Natural killer cell (primary cell): ENCODE measurements at regions not wholly inside any gene's neighbourhood (a gene's known extent, or its start where the extent isn't known, plus 50 kb on each side); places are given as distances from the start of the nearest gene placed in this dataset.

ENCODE experiments used
- ATAC-seq, 3 donors: fragments of 150-1000 bp in 2 of 3; fragments of 200-7000 bp in 1 of 3; cut with Tn5 transposase; 1 replicate in 1 of 3; 2 replicates in 2 of 3; pipeline ENCODE4 v1.10.0; 2021; ENCODE audit warnings: mild to moderate bottlenecking in 2 of 3, moderate library complexity in 2 of 3
- DNase-seq, 2 donors: peaks; one replicate each; pipeline versions ENCODE4 v3.0.0 to v3.0.0-alpha.2; 2013 to 2021; ENCODE audit warnings: mixed read lengths in 1 of 2
- H3K27ac ChIP-seq: one replicate; pipeline ENCODE4 v1.5.1; 2013; ENCODE audit warnings: mild to moderate bottlenecking, low read length
- H3K27me3 ChIP-seq: one replicate; pipeline ENCODE4 v1.6.1; 2013; ENCODE audit warnings: low read length; ENCODE audit not compliant: control insufficient read depth, insufficient read depth
- H3K36me3 ChIP-seq: one replicate; pipeline ENCODE4 v1.6.1; 2013; ENCODE audit warnings: low read length; ENCODE audit not compliant: control insufficient read depth, insufficient read depth
- H3K4me1 ChIP-seq: one replicate; pipeline ENCODE4 v1.6.1; 2013; ENCODE audit warnings: low read length; ENCODE audit not compliant: control insufficient read depth, insufficient read depth
- H3K4me3 ChIP-seq: one replicate; pipeline ENCODE4 v1.5.1; 2013; ENCODE audit warnings: low read length
- H3K9me3 ChIP-seq: one replicate; pipeline ENCODE4 v1.6.1; 2013; ENCODE audit warnings: low read length; ENCODE audit not compliant: control insufficient read depth, insufficient read depth
- H3K27ac Mint-ChIP-seq, 2 donors: one replicate each; pipeline ENCODE4 v1.8.0; 2022; ENCODE audit warnings: mild to moderate bottlenecking in 2 of 2, mixed read lengths in 2 of 2, moderate library complexity in 1 of 2
- H3K27me3 Mint-ChIP-seq, 2 donors: one replicate each; pipeline ENCODE4 v1.8.0; 2022; ENCODE audit warnings: low read depth in 2 of 2, mixed read lengths in 2 of 2
- H3K36me3 Mint-ChIP-seq: one replicate; pipeline ENCODE4 v1.8.0; 2022; ENCODE audit warnings: mixed read lengths
- H3K4me1 Mint-ChIP-seq, 2 donors: one replicate each; pipeline ENCODE4 v1.8.0; 2022; ENCODE audit warnings: mixed read lengths in 2 of 2
- H3K4me3 Mint-ChIP-seq: one replicate; pipeline ENCODE4 v1.8.0; 2022; ENCODE audit warnings: mild to moderate bottlenecking, moderate library complexity, mixed read lengths
- H3K9me3 Mint-ChIP-seq, 2 donors: one replicate each; pipeline ENCODE4 v1.8.0; 2022; ENCODE audit warnings: mixed read lengths in 2 of 2
- CTCF ChIP-seq: fragments of 200-600 bp; IDR thresholded peaks from one replicate; pipeline ENCODE4 v1.8.0; 2022; ENCODE audit warnings: antibody characterized with exemption
- WGBS: methylation state at CpG from one replicate; pipeline ENCODE4 v1.1.7; 2013; ENCODE audit warnings: missing lambda C conversion rate; ENCODE audit not compliant: insufficient coverage; 5-methylcytosine and 5-hydroxymethylcytosine counted together
- intact Hi-C: fragments of 100-400 bp; cut with micrococcal nuclease; formaldehyde crosslinking; loops from one replicate; pipeline ENCODE4 v1.14.2; 2022

GRCh38 chr3:28140664-28141063 is 100.8 kb upstream of the CMC1 start:
- Mint-ChIP-seq H3K9me3 (no peaks in the 10 kb centered on the region), H3K4me1 (peaks cover 0 to 7% of the 10 kb centered on the region in 2 donors), H3K27me3 (peaks cover 0 to 9% of the 10 kb centered on the region in 2 donors), H3K4me3 (no peak overlapping the region), H3K36me3 (no peaks in the 10 kb centered on the region), H3K27ac (no peak overlapping the region)
- ATAC-seq (no peak), DNase-seq (no peak)
- H3K27ac ChIP-seq, result no peak overlapping the region
- intact Hi-C loops, result no loop called here
- H3K36me3 ChIP-seq, result no peaks in the 10 kb centered on the region
- no peaks in the 10 kb centered on the region for H3K27me3 ChIP-seq
- 96% methylated on average over 4 of the region's 4 CpGs for WGBS
- TF ChIP-seq CTCF, result no peak
- H3K4me1 ChIP-seq, result no peaks in the 10 kb centered on the region
- H3K4me3 ChIP-seq, result no peak overlapping the region
- no peaks in the 10 kb centered on the region for H3K9me3 ChIP-seq

- no peaks in the 10 kb centered on the region for H3K36me3 Mint-ChIP-seq
- no peak for TF ChIP-seq CTCF
- no peak overlapping the region for H3K27ac ChIP-seq
- peak overlapping the region in 1 of 2 donors; percentile 10 for H3K27ac Mint-ChIP-seq
- no peaks in the 10 kb centered on the region for H3K4me1 ChIP-seq
- H3K9me3 ChIP-seq, result no peaks in the 10 kb centered on the region
- H3K27me3 ChIP-seq, result no peaks in the 10 kb centered on the region
- no peak overlapping the region for H3K4me3 ChIP-seq
- intact Hi-C loops, result no loop called here
- no peaks in the 10 kb centered on the region for H3K36me3 ChIP-seq
- DNase-seq (no peak), ATAC-seq (no peak)
- H3K9me3 Mint-ChIP-seq, result no peaks in the 10 kb centered on the region
- H3K27me3 Mint-ChIP-seq, result no peaks in the 10 kb centered on the region
- peaks cover 7 to 12% of the 10 kb centered on the region in 2 donors for H3K4me1 Mint-ChIP-seq
- H3K4me3 Mint-ChIP-seq, result no peak overlapping the region
Measured at GRCh38 chr3:28149960-28150359, 91.5 kb upstream of the CMC1 start.

DNA sequence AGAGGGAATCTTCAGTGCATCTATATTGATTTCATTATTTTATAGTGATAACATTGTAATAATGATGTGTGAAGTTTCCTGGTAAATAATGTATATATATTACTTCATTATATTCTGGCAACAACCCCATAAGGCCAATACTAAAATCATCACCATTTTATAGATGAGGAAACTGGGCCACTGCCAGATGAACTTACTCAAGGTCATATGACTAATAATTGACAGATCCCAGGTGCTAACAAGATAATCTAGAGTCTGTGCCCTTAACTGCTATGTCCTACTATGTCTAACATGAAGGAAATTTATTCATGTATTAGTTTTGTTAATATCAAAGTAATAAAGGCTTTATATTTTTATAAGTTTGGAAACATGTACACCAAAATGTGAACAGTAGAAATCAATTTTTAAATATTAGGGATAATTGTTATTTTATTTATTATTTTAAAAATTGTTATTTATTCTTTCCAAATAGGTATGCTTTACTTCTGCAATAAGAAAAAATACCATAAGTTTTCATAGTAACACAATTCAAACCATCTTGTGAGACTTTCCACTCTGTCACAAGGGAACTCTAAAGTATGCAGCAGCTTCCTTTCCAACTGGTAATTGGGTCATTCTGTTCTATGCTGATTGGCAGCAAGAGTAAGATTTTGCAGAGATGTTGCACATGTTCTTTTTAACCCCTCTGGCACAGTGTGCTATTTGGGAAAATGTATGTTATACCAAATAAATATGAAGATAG is 90.8 kb upstream of the CMC1 start:
- no peak overlapping the region for H3K4me3 ChIP-seq
- no peak for TF ChIP-seq CTCF
- H3K27ac Mint-ChIP-seq, result peak overlapping the region in 1 of 2 donors; percentile 10
- no peak overlapping the region for H3K4me3 Mint-ChIP-seq
- H3K9me3 Mint-ChIP-seq, result no peaks in the 10 kb centered on the region
- no peak overlapping the region for H3K27ac ChIP-seq
- peaks cover 7 to 12% of the 10 kb centered on the region in 2 donors for H3K4me1 Mint-ChIP-seq
- no peaks in the 10 kb centered on the region for H3K27me3 ChIP-seq
- no peaks in the 10 kb centered on the region for H3K27me3 Mint-ChIP-seq
- no peaks in the 10 kb centered on the region for H3K9me3 ChIP-seq
- DNase-seq, result no peak
- no peaks in the 10 kb centered on the region for H3K4me1 ChIP-seq
- no peaks in the 10 kb centered on the region for H3K36me3 Mint-ChIP-seq
- intact Hi-C loops, result no loop called here
- ATAC-seq, result peak in 1 of 3 donors; percentile 29
- H3K36me3 ChIP-seq, result no peaks in the 10 kb centered on the region

GRCh38 chr3:28151207-28151550 is 90.2 kb upstream of the CMC1 start:
- no peak overlapping the region for H3K4me3 Mint-ChIP-seq
- no peaks in the 10 kb centered on the region for H3K36me3 Mint-ChIP-seq

More at GRCh38 chr3:28151207-28151550, 90.2 kb upstream of the CMC1 start:
- ATAC-seq, result no peak
- H3K4me1 ChIP-seq, result no peaks in the 10 kb centered on the region
- no peaks in the 10 kb centered on the region for H3K27me3 ChIP-seq
- H3K36me3 ChIP-seq, result no peaks in the 10 kb centered on the region
- no peak for DNase-seq
- no peaks in the 10 kb centered on the region for H3K9me3 ChIP-seq
- peaks cover 7 to 12% of the 10 kb centered on the region in 2 donors for H3K4me1 Mint-ChIP-seq
- TF ChIP-seq CTCF, result no peak
- H3K27me3 Mint-ChIP-seq, result no peaks in the 10 kb centered on the region
- H3K4me3 ChIP-seq, result no peak overlapping the region
- H3K27ac ChIP-seq, result no peak overlapping the region
- H3K27ac Mint-ChIP-seq, result no peak overlapping the region
- WGBS, result 95% methylated on average over 2 of the region's 2 CpGs
- intact Hi-C loops, result no loop called here
- no peaks in the 10 kb centered on the region for H3K9me3 Mint-ChIP-seq
